ENCODE measurements at regions not wholly inside any gene's neighbourhood (a gene's known extent, or its start where the extent isn't known, plus 50 kb on each side); places are given as distances from the start of the nearest gene placed in this dataset.

DNA sequence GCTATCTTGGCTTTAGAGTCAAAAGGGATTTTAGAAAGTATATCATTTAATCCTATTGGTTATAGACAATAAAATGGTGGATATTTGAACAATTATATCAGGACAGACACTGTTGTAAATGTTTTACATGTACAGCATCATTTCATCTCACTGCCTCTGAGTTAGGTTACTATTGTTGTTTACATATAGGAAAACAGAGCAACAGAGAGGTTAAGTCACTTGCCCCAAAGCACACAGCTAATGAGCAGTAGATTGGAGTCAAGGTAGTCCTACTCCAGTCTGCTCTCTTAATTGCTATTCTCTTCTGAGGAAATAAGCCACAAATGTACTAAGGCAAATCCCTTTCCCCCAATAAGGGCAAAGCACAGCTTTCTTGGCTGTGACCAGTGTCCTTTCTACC is 142.9 kb downstream of the MTX2 start:
- TF ChIP-seq POLR2A (IDR thresholded peaks at IDR 0.05) = no peak
- TF ChIP-seq, protein P1, sequence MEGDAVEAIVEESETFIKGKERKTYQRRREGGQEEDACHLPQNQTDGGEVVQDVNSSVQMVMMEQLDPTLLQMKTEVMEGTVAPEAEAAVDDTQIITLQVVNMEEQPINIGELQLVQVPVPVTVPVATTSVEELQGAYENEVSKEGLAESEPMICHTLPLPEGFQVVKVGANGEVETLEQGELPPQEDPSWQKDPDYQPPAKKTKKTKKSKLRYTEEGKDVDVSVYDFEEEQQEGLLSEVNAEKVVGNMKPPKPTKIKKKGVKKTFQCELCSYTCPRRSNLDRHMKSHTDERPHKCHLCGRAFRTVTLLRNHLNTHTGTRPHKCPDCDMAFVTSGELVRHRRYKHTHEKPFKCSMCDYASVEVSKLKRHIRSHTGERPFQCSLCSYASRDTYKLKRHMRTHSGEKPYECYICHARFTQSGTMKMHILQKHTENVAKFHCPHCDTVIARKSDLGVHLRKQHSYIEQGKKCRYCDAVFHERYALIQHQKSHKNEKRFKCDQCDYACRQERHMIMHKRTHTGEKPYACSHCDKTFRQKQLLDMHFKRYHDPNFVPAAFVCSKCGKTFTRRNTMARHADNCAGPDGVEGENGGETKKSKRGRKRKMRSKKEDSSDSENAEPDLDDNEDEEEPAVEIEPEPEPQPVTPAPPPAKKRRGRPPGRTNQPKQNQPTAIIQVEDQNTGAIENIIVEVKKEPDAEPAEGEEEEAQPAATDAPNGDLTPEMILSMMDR (IDR thresholded peaks at IDR 0.05) = no peak
